Activated CD4-positive, alpha-beta memory T cell treated with anti-CD3 and anti-CD28 coated beads for 36 hours (primary cell): ENCODE measurements at regions not wholly inside any gene's neighbourhood (a gene's known extent, or its start where the extent isn't known, plus 50 kb on each side); places are given as distances from the start of the nearest gene placed in this dataset.
A peak's percentile ranks its signal among the peaks of the same experiment; 100 is the strongest.
"Not testable (repeated sequence)": the region's sequence is repeated elsewhere in the genome, so short reads cannot be mapped to it uniquely, and the experiment has no call there.

ENCODE experiments used
- CTCF ChIA-PET: fragments of 350-600 bp; sonication (Branson Sonifier 250); formaldehyde crosslinking; loops from one replicate; lab custom pipeline; 2021; ENCODE audit warnings: antibody characterized with exemption, inconsistent platforms; lab: Charles Lee
- POLR2A ChIA-PET: fragments of 350-600 bp; sonication (Branson Sonifier 250); formaldehyde crosslinking; loops from one replicate; lab custom pipeline; 2021; ENCODE audit warnings: antibody characterized with exemption; lab: Charles Lee
- DNase-seq: peaks from one replicate; pipeline ENCODE4 v3.0.0-alpha.2; 2020
- H3K27ac Mint-ChIP-seq: one replicate; pipeline ENCODE4 v1.8.0; 2021; ENCODE audit warnings: mixed read lengths
- H3K27me3 Mint-ChIP-seq: one replicate; pipeline ENCODE4 v1.8.0; 2021; ENCODE audit warnings: mixed read lengths
- H3K36me3 Mint-ChIP-seq: one replicate; pipeline ENCODE4 v1.8.0; 2021; ENCODE audit warnings: mixed read lengths
- H3K4me1 Mint-ChIP-seq: one replicate; pipeline ENCODE4 v1.8.0; 2021; ENCODE audit warnings: low read depth, mixed read lengths
- H3K4me3 Mint-ChIP-seq: one replicate; pipeline ENCODE4 v1.8.0; 2021; ENCODE audit warnings: mild to moderate bottlenecking, mixed read lengths
- H3K9me3 Mint-ChIP-seq: one replicate; pipeline ENCODE4 v1.8.0; 2021; ENCODE audit warnings: mixed read lengths
- intact Hi-C: fragments of 100-400 bp; cut with micrococcal nuclease; formaldehyde crosslinking; loops from one replicate; pipeline ENCODE4 v1.15.1; 2023

DNA sequence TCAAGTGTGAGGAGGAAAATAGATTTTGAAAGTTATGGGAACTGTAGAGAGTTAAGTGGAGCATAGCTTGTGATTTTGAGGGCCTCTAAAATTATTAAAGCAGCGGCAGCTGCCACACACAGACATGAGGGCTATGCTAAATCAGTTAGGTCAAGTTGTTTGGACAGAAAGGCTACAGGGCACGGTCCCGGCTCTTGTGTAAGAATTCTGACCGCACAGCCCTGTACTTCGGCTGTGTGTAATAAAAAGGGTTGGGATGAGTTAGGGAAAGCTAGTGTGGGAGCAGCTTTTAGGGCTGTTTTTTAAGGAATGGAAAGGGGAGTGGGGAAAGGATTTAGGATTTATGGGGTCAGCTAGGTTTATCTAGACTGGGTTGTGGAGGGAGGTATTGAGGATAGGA, 79.6 kb upstream of the KIF5B start:
- H3K9me3 Mint-ChIP-seq, H3K27ac Mint-ChIP-seq, H3K4me3 Mint-ChIP-seq, DNase-seq, H3K27me3 Mint-ChIP-seq, POLR2A ChIA-PET, CTCF ChIA-PET, intact Hi-C loops, H3K36me3 Mint-ChIP-seq: not testable (repeated sequence)
- H3K4me1 Mint-ChIP-seq: peaks cover 14% of the 10 kb centered on the region

GRCh38 chr10:32132357-32132946, 76.2 kb upstream of the KIF5B start:
- peak; percentile 12 for DNase-seq
- no peak overlapping the region for H3K4me3 Mint-ChIP-seq
- no peak overlapping the region for H3K27ac Mint-ChIP-seq
- H3K27me3 Mint-ChIP-seq: no peaks in the 10 kb centered on the region
- no peaks in the 10 kb centered on the region for H3K9me3 Mint-ChIP-seq
- ChIA-PET POLR2A (no interaction called here), CTCF (no interaction called here)
- peaks cover 9% of the 10 kb centered on the region for H3K4me1 Mint-ChIP-seq
- no peaks in the 10 kb centered on the region for H3K36me3 Mint-ChIP-seq
- intact Hi-C loops: no loop called here

- CTCF ChIA-PET: no interaction called here
- H3K27me3 Mint-ChIP-seq: no peaks in the 10 kb centered on the region
- no peaks in the 10 kb centered on the region for H3K9me3 Mint-ChIP-seq
- H3K36me3 Mint-ChIP-seq: no peaks in the 10 kb centered on the region
- POLR2A ChIA-PET: no interaction called here
- DNase-seq: no peak
- no peak overlapping the region for H3K27ac Mint-ChIP-seq
- H3K4me3 Mint-ChIP-seq: no peak overlapping the region
- intact Hi-C loops: no loop called here
- peaks cover 9% of the 10 kb centered on the region for H3K4me1 Mint-ChIP-seq
Observed at GRCh38 chr10:32131388-32131787, 75.2 kb upstream of the KIF5B start.

DNA sequence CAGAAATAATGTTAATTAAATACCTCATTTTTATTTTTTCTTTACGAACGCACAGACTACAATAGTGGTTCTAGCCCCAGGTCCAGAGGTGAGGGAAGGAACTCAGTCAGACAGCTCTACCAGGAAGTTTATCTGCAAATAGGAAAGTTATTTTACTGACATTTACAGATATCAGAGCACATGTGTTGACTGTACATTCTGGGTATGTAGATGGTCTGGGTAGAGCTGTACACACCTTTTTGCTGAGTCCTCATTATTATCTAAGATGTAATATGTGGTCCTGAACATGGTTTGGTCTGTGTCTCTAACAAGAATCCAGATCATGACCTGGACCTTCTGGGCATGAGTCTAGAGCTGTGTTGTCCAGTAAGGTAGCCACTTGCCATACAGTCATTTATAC, 74.6 kb upstream of the KIF5B start:
- ChIA-PET CTCF (no interaction called here), POLR2A (no interaction called here)
- no peak overlapping the region for H3K4me3 Mint-ChIP-seq
- H3K9me3 Mint-ChIP-seq: no peaks in the 10 kb centered on the region
- no peaks in the 10 kb centered on the region for H3K36me3 Mint-ChIP-seq
- DNase-seq: no peak
- intact Hi-C loops: no loop called here
- peaks cover 9% of the 10 kb centered on the region for H3K4me1 Mint-ChIP-seq
- H3K27ac Mint-ChIP-seq: no peak overlapping the region
- H3K27me3 Mint-ChIP-seq: no peaks in the 10 kb centered on the region

GRCh38 chr10:32125023-32125422, 68.8 kb upstream of the KIF5B start:
- no peaks in the 10 kb centered on the region for H3K27me3 Mint-ChIP-seq

DNA sequence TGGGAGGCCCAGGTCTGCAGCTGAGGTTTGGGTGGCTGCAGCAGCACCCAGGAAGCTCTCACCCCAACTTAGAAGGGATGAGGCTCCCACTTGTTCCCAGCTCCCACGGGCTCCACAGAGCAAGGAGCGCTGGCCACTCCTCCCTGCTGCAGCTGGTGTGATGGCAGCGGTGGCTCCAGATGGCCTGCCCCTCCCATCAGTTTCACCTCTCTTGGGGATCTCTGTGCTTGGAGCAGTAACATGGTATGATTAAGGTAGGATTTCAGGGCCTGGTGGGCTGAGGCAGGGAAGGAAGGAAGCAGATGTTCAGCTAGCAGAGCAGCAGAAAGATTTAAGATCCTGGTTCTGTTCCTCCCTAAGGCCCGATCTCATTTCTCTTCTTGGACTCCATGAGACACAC, 66.8 kb upstream of the KIF5B start:
- CTCF ChIA-PET: no interaction called here
- POLR2A ChIA-PET: no interaction called here
- Mint-ChIP-seq H3K27me3 (no peaks in the 10 kb centered on the region), H3K36me3 (no peaks in the 10 kb centered on the region), H3K27ac (no peak overlapping the region), H3K4me3 (no peak overlapping the region), H3K4me1 (no peaks in the 10 kb centered on the region), H3K9me3 (peaks cover 8% of the 10 kb centered on the region)
- intact Hi-C loops: no loop called here
- DNase-seq: no peak

More at GRCh38 chr10:32125023-32125422, 68.8 kb upstream of the KIF5B start:
- peaks cover 8% of the 10 kb centered on the region for H3K9me3 Mint-ChIP-seq
- ChIA-PET CTCF (no interaction called here), POLR2A (no interaction called here)
- H3K36me3 Mint-ChIP-seq: no peaks in the 10 kb centered on the region
- H3K4me1 Mint-ChIP-seq: no peaks in the 10 kb centered on the region
- H3K27ac Mint-ChIP-seq: no peak overlapping the region
- H3K4me3 Mint-ChIP-seq: no peak overlapping the region
- no peak for DNase-seq
- intact Hi-C loops: no loop called here

- no peak for DNase-seq
- Mint-ChIP-seq H3K4me1 (no peaks in the 10 kb centered on the region), H3K9me3 (peaks cover 8% of the 10 kb centered on the region), H3K27ac (no peak overlapping the region), H3K4me3 (no peak overlapping the region), H3K36me3 (no peaks in the 10 kb centered on the region), H3K27me3 (peaks cover 3% of the 10 kb centered on the region)
- POLR2A ChIA-PET: no interaction called here
- CTCF ChIA-PET: no interaction called here
- intact Hi-C loops: no loop called here
Observed at GRCh38 chr10:32121648-32122047, 65.4 kb upstream of the KIF5B start.

DNA sequence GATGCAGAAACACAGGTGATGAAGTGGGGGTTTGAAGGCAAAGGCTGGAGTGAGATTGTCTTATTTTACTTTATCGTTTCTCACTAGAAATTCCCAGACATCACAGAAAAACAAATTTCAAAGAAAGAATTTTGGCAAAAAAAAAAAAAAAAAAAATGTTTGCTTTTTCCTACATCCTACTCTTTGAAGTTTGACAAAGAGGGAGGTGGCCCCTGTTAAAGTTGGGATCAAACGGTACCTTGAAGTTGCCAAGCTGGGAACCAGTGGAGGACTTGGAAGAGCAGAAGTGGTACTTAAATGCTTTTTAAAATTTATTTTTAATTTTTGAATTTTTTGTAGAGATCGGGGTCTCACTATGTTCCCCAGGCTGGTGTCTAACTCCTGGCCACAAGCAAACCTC, 63.9 kb upstream of the KIF5B start:
- no peak overlapping the region for H3K27ac Mint-ChIP-seq
- peaks cover 8% of the 10 kb centered on the region for H3K9me3 Mint-ChIP-seq
- POLR2A ChIA-PET: no interaction called here
- CTCF ChIA-PET: no interaction called here
- intact Hi-C loops: no loop called here
- H3K4me3 Mint-ChIP-seq: no peak overlapping the region
- no peak for DNase-seq
- no peaks in the 10 kb centered on the region for H3K36me3 Mint-ChIP-seq
- H3K27me3 Mint-ChIP-seq: peaks cover 6% of the 10 kb centered on the region
- no peaks in the 10 kb centered on the region for H3K4me1 Mint-ChIP-seq

- DNase-seq: no peak
- Mint-ChIP-seq H3K36me3 (no peaks in the 10 kb centered on the region), H3K27me3 (peaks cover 6% of the 10 kb centered on the region), H3K4me3 (no peak overlapping the region), H3K27ac (no peak overlapping the region), H3K4me1 (no peaks in the 10 kb centered on the region), H3K9me3 (no peaks in the 10 kb centered on the region)
- POLR2A ChIA-PET: no interaction called here
- intact Hi-C loops: no loop called here
- CTCF ChIA-PET: no interaction called here
Observed at GRCh38 chr10:32114508-32114907, 58.3 kb upstream of the KIF5B start.

DNA sequence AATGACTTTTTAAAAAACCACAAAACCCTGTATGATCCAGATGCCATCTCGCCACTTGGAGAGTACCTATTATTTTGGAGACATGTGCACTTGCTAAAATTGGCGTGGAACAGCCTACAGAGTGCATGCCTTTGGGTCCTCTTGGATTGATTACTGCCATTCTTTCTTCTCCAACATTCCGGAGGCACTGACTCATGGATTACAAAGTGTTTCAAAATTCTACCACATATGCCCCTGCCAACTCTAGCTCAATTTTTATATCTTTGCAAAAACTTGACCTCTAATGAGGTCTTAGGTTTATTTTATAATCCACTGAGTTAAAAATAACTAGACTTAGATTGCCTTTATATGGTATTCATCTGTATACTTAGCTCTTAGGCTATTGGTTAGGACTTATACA, 55.8 kb upstream of the KIF5B start:
- intact Hi-C loops: no loop called here
- peaks cover 6% of the 10 kb centered on the region for H3K27me3 Mint-ChIP-seq

DNA sequence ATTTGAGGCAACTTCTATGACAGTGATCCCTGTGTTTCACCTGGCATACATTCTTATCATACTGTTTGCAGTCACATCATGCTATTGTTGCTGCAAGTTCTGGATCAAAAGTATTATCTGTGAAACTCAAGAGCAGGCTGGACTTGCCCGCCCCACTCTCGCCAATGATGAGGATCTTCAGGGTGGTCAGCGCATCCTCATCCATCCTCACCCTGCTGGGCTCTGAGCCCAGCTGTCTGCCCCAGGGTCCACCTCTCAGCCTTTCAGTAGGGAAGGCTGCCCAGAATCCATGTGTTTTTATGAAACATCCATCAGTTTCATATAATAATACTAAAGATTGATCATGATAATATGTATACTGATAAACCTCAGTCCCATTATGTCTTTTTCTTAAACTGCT, 55.4 kb upstream of the KIF5B start:
- intact Hi-C loops: no loop called here
- ChIA-PET POLR2A (no interaction called here), CTCF (no interaction called here)
- no peak for DNase-seq
- no peaks in the 10 kb centered on the region for H3K36me3 Mint-ChIP-seq
- no peak overlapping the region for H3K4me3 Mint-ChIP-seq
- no peaks in the 10 kb centered on the region for H3K9me3 Mint-ChIP-seq
- H3K4me1 Mint-ChIP-seq: no peaks in the 10 kb centered on the region
- H3K27ac Mint-ChIP-seq: no peak overlapping the region
- H3K27me3 Mint-ChIP-seq: peaks cover 3% of the 10 kb centered on the region

More for the DNA sequence above, 55.8 kb upstream of the KIF5B start:
- no peaks in the 10 kb centered on the region for H3K36me3 Mint-ChIP-seq
- CTCF ChIA-PET: no interaction called here
- POLR2A ChIA-PET: no interaction called here
- no peaks in the 10 kb centered on the region for H3K9me3 Mint-ChIP-seq
- no peaks in the 10 kb centered on the region for H3K4me1 Mint-ChIP-seq
- no peak overlapping the region for H3K4me3 Mint-ChIP-seq
- H3K27ac Mint-ChIP-seq: no peak overlapping the region
- no peak for DNase-seq

- no peak overlapping the region for H3K27ac Mint-ChIP-seq
- H3K9me3 Mint-ChIP-seq: no peaks in the 10 kb centered on the region
- H3K27me3 Mint-ChIP-seq: peaks cover under 1% of the 10 kb centered on the region
- no peaks in the 10 kb centered on the region for H3K36me3 Mint-ChIP-seq
- no peaks in the 10 kb centered on the region for H3K4me1 Mint-ChIP-seq
- CTCF ChIA-PET: interaction anchor here (0.6 kb wide), 1 partner anchor 11 kb away, joined by 3 read pairs; no protein-coding TSS in a partner anchor
- POLR2A ChIA-PET: no interaction called here
- intact Hi-C loops: no loop called here
- no peak for DNase-seq
- H3K4me3 Mint-ChIP-seq: no peak overlapping the region
Observed at GRCh38 chr10:32110790-32111189, 54.6 kb upstream of the KIF5B start.

GRCh38 chr10:32109603-32110002, 53.4 kb upstream of the KIF5B start:
- intact Hi-C loops: no loop called here
- CTCF ChIA-PET: no interaction called here
- no peak for DNase-seq
- POLR2A ChIA-PET: no interaction called here
- Mint-ChIP-seq H3K4me1 (no peaks in the 10 kb centered on the region), H3K27ac (no peak overlapping the region), H3K27me3 (no peaks in the 10 kb centered on the region), H3K9me3 (no peaks in the 10 kb centered on the region), H3K36me3 (no peaks in the 10 kb centered on the region), H3K4me3 (no peak overlapping the region)
